Cardiac muscle cell (in vitro differentiated cells and primary cell): ENCODE measurements at regions not wholly inside any gene's neighbourhood (a gene's known extent, or its start where the extent isn't known, plus 50 kb on each side); places are given as distances from the start of the nearest gene placed in this dataset.

ENCODE experiments used
- DNase-seq, 2 donors: peaks; one replicate each; pipeline versions ENCODE4 v3.0.0 to v3.0.0-alpha.2; 2010 to 2017; ENCODE audit warnings: low read depth in 1 of 2, low spot score in 1 of 2
- H3K27ac ChIP-seq: fragments of 200-600 bp; sonication (generic); 2 replicates; pipeline ENCODE4 v1.5.1; 2016
- H3K27me3 ChIP-seq: fragments of 200-600 bp; sonication (generic); 2 replicates; pipeline ENCODE4 v1.6.0; 2016; ENCODE audit warnings: control low read depth
- H3K36me3 ChIP-seq: fragments of 200-600 bp; sonication (generic); 2 replicates; pipeline ENCODE4 v1.5.1; 2016; ENCODE audit warnings: control low read depth
- H3K4me1 ChIP-seq: fragments of 200-600 bp; sonication (generic); 2 replicates; pipeline ENCODE4 v1.8.1; 2017; ENCODE audit warnings: low read depth, mild to moderate bottlenecking, mixed run types
- H3K4me3 ChIP-seq: fragments of 200-600 bp; sonication (generic); 2 replicates; pipeline ENCODE4 v1.5.1; 2016; ENCODE audit warnings: mild to moderate bottlenecking
- H3K9me3 ChIP-seq: fragments of 200-600 bp; sonication (generic); 2 replicates; pipeline ENCODE4 v1.5.1; 2017; ENCODE audit warnings: low read depth, mild to moderate bottlenecking, control low read depth
- TF ChIP-seq, protein P1 (sequence below): IDR thresholded peaks from 2 replicates; pipeline ENCODE4 v1.5.1; 2012; ENCODE audit warnings: low read depth, mild to moderate bottlenecking, low read length

DNA sequence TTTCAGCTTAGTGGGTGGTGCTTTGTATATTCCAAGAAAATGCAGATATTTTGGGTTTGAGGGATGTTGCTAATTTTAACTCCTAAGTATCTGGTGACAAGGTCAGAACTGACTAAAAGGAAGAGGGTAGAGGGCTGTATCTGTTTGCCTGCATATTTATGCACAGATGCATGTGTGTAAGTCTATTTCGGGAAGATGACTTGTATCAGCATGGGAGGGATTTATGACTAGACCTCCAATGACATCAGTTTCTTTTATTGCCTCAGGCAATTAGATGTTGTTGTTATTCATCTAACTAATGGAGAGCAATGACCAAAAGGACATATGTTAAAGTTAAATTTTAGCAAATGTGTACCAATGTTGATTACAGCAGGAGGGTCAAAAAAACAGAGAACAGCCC, 734.3 kb downstream of the QKI start:
- Histone ChIP-seq H3K36me3 (no peaks in the 10 kb centered on the region), H3K27me3 (no peaks in the 10 kb centered on the region), H3K9me3 (no peaks in the 10 kb centered on the region), H3K4me1 (peaks cover 10% of the 10 kb centered on the region), H3K27ac (no peak overlapping the region), H3K4me3 (no peak overlapping the region)
- TF ChIP-seq, protein P1, sequence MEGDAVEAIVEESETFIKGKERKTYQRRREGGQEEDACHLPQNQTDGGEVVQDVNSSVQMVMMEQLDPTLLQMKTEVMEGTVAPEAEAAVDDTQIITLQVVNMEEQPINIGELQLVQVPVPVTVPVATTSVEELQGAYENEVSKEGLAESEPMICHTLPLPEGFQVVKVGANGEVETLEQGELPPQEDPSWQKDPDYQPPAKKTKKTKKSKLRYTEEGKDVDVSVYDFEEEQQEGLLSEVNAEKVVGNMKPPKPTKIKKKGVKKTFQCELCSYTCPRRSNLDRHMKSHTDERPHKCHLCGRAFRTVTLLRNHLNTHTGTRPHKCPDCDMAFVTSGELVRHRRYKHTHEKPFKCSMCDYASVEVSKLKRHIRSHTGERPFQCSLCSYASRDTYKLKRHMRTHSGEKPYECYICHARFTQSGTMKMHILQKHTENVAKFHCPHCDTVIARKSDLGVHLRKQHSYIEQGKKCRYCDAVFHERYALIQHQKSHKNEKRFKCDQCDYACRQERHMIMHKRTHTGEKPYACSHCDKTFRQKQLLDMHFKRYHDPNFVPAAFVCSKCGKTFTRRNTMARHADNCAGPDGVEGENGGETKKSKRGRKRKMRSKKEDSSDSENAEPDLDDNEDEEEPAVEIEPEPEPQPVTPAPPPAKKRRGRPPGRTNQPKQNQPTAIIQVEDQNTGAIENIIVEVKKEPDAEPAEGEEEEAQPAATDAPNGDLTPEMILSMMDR: no peak
- DNase-seq: no peak

- no peaks in the 10 kb centered on the region for H3K9me3 ChIP-seq
- no peaks in the 10 kb centered on the region for H3K36me3 ChIP-seq
- no peak overlapping the region for H3K27ac ChIP-seq
- no peak overlapping the region for H3K4me3 ChIP-seq
- peaks cover 9% of the 10 kb centered on the region for H3K4me1 ChIP-seq
- DNase-seq: no peak
- H3K27me3 ChIP-seq: no peaks in the 10 kb centered on the region
- TF ChIP-seq, protein P1: no peak
Observed at GRCh38 chr6:164144316-164144715, 729.8 kb downstream of the QKI start.

DNA sequence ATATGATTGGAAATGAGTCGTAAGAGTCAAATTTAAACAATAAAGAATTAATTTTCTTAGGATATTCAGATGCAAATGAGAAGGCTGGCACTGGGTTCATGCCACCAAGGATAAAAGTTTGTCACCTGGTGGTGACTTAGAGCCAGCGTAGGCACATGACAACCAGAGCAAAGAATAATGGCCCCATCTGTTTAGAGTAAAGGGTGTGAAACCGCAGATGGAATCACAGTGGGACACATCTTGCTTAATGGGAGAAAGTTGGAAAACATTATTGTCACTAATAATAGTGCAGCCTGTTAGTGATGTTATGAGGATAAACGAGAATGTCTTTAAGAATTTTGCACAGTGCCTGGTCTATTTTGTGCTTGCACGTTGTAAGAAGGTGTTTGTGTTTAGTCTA, 727.8 kb downstream of the QKI start:
- Histone ChIP-seq H3K4me1 (no peaks in the 10 kb centered on the region), H3K9me3 (no peaks in the 10 kb centered on the region), H3K4me3 (no peak overlapping the region), H3K36me3 (no peaks in the 10 kb centered on the region), H3K27ac (no peak overlapping the region), H3K27me3 (no peaks in the 10 kb centered on the region)
- no peak for DNase-seq
- TF ChIP-seq, protein P1: no peak

DNA sequence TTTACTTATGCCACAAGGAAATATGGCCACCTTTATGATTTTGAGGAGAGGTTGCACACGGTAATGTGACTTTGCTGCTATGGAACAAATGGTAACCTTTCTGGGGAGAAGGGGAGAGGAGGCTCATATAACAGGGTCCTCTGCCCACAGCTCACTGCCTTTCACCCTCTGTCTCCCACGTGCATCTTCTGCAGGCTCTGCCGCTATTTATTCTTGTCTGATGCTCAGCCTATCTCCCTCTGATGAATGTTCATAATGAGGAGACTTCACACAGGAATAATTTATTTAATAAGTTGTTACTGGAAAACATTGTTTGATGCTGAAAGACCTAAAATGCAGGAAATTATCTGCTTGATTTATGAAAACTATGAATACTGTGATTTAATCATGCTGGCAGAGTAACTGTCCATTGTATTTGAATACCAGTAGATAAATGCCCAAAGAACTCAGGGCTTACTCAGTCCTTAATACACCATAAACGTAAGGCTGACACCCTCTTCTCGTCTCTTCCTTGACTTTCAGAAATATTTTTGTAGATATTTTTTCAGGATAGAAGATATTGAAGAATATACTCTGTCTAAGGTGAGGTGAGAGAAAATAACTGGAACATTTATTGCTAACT, 721.1 kb downstream of the QKI start:
- TF ChIP-seq, protein P1: no peak
- no peaks in the 10 kb centered on the region for H3K27me3 ChIP-seq
- DNase-seq: no peak
- no peaks in the 10 kb centered on the region for H3K9me3 ChIP-seq
- H3K4me3 ChIP-seq: no peak overlapping the region
- H3K36me3 ChIP-seq: no peaks in the 10 kb centered on the region
- no peak overlapping the region for H3K27ac ChIP-seq
- no peaks in the 10 kb centered on the region for H3K4me1 ChIP-seq

DNA sequence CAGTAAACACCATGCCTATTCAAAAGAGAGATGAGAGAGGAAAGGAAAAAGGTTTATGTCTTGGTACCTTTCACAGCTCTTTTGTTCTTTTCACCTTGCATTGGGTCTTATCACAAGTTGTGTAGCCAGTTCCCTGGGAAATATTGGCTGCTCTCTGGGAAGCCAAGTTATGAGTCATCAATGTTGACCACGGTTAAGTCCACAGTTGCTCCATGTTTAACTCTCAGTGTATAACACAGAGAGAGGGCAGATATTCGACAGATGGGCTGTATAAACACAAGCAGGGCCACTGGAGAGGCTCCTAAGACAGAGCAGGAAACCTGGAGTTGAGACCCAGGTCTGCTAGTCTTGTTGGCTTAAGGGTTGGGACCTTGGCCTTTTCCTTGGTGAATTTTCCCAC, 718.6 kb downstream of the QKI start:
- DNase-seq: peak in 1 of 2 donors; percentile 24
- no peaks in the 10 kb centered on the region for H3K4me1 ChIP-seq
- H3K36me3 ChIP-seq: no peaks in the 10 kb centered on the region
- H3K9me3 ChIP-seq: no peaks in the 10 kb centered on the region
- TF ChIP-seq, protein P1: no peak
- H3K27ac ChIP-seq: no peak overlapping the region
- H3K4me3 ChIP-seq: no peak overlapping the region
- no peaks in the 10 kb centered on the region for H3K27me3 ChIP-seq
